ENCODE measurements at regions not wholly inside any gene's neighbourhood (a gene's known extent, or its start where the extent isn't known, plus 50 kb on each side); places are given as distances from the start of the nearest gene placed in this dataset.
"Not testable (repeated sequence)": the region's sequence is repeated elsewhere in the genome, so short reads cannot be mapped to it uniquely, and the experiment has no call there.

- Histone ChIP-seq H3K4me1 (ENCODE audit: control extremely low read depth in 1 of 4, control insufficient read depth in 4 of 4, insufficient read depth in 4 of 4, low read length in 3 of 4) (peaks cover 3 to 20% (median 16%) of the 10 kb centered on the region in 4 experiments), H3K27me3 (replicated peaks in 2 of 5; ENCODE audit: control insufficient read depth in 4 of 5, insufficient read depth in 5 of 5, low read length in 4 of 5) (no peaks in the 10 kb centered on the region), H3K4me3 (ENCODE audit: control insufficient read depth in 1 of 7, extremely low read depth in 1 of 7, insufficient read depth in 4 of 7, low read depth in 2 of 7, low read length in 6 of 7) (no peak overlapping the region), H3K27ac (ENCODE audit: insufficient read depth in 1 of 2, low read depth in 1 of 2, low read length in 2 of 2, poor library complexity in 1 of 2, severe bottlenecking in 2 of 2) (no peak overlapping the region), H3K36me3 (ENCODE audit: control insufficient read depth in 4 of 4, insufficient read depth in 4 of 4, low read length in 3 of 4) (no peaks in the 10 kb centered on the region), H3K9me3 (ENCODE audit: control extremely low read depth in 1 of 5, control insufficient read depth in 4 of 5, insufficient read depth in 2 of 5, low read depth in 1 of 5, low read length in 4 of 5) (no peaks in the 10 kb centered on the region)
- CTCF ChIA-PET: no interaction called here
- POLR2A ChIA-PET: no interaction called here
- DNase-seq: peak in 1 of 3 donors; percentile 8
- WGBS (ENCODE audit: insufficient coverage): 87% methylated on average over 5 of the region's 5 CpGs
Observed at GRCh38 chr16:58885528-58886170, 151.5 kb upstream of the GOT2 start.

GRCh38 chr16:58884141-58884540, 150.0 kb upstream of the GOT2 start:
- no peak for DNase-seq
- POLR2A ChIA-PET: no interaction called here
- Histone ChIP-seq H3K4me3 (ENCODE audit: control insufficient read depth in 1 of 7, extremely low read depth in 1 of 7, insufficient read depth in 4 of 7, low read depth in 2 of 7, low read length in 6 of 7) (no peak overlapping the region), H3K36me3 (ENCODE audit: control insufficient read depth in 4 of 4, insufficient read depth in 4 of 4, low read length in 3 of 4) (no peaks in the 10 kb centered on the region), H3K4me1 (ENCODE audit: control extremely low read depth in 1 of 4, control insufficient read depth in 4 of 4, insufficient read depth in 4 of 4, low read length in 3 of 4) (peaks cover 3 to 20% (median 16%) of the 10 kb centered on the region in 4 experiments), H3K9me3 (ENCODE audit: control extremely low read depth in 1 of 5, control insufficient read depth in 4 of 5, insufficient read depth in 2 of 5, low read depth in 1 of 5, low read length in 4 of 5) (peaks cover 0 to 4% (median under 1%) of the 10 kb centered on the region in 5 experiments), H3K27me3 (replicated peaks in 2 of 5; ENCODE audit: control insufficient read depth in 4 of 5, insufficient read depth in 5 of 5, low read length in 4 of 5) (no peaks in the 10 kb centered on the region), H3K27ac (ENCODE audit: insufficient read depth in 1 of 2, low read depth in 1 of 2, low read length in 2 of 2, poor library complexity in 1 of 2, severe bottlenecking in 2 of 2) (no peak overlapping the region)
- CTCF ChIA-PET: no interaction called here

DNA sequence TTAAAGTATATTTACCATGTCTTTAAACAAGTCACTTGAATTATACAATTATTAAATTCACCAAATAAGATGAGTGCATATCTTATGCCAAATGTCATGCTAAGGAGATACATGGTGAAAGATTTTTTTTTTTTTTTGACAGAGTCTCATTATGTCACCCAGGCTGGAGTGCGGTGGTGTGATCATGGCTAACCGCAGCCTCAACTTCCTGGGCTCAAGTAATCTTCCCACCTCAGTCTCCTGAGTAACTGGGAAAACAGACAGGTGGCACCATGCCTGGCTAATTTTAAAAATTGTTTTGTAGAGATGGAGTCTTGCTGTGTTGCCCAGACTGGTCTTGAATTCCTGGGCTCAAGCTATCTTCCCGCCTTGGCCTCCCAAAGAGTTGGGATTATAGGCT, 149.0 kb upstream of the GOT2 start:
- H3K4me1 ChIP-seq (ENCODE audit: control extremely low read depth in 1 of 4, control insufficient read depth in 4 of 4, insufficient read depth in 4 of 4, low read length in 3 of 4): peaks cover 3 to 20% (median 16%) of the 10 kb centered on the region in 4 experiments
- H3K4me3 ChIP-seq (ENCODE audit: control insufficient read depth in 1 of 7, extremely low read depth in 1 of 7, insufficient read depth in 4 of 7, low read depth in 2 of 7, low read length in 6 of 7): no peak overlapping the region
- ChIA-PET CTCF (no interaction called here), POLR2A (no interaction called here)
- H3K36me3 ChIP-seq (ENCODE audit: control insufficient read depth in 4 of 4, insufficient read depth in 4 of 4, low read length in 3 of 4): no peaks in the 10 kb centered on the region
- no peak overlapping the region for H3K27ac ChIP-seq (ENCODE audit: insufficient read depth in 1 of 2, low read depth in 1 of 2, low read length in 2 of 2, poor library complexity in 1 of 2, severe bottlenecking in 2 of 2)
- WGBS (ENCODE audit: insufficient coverage): 100% methylated on average over 2 of the region's 3 CpGs
- H3K9me3 ChIP-seq (ENCODE audit: control extremely low read depth in 1 of 5, control insufficient read depth in 4 of 5, insufficient read depth in 2 of 5, low read depth in 1 of 5, low read length in 4 of 5): peaks cover 0 to 12% (median 4%) of the 10 kb centered on the region in 5 experiments
- no peak for DNase-seq
- no peaks in the 10 kb centered on the region for H3K27me3 ChIP-seq (replicated peaks in 2 of 5; ENCODE audit: control insufficient read depth in 4 of 5, insufficient read depth in 5 of 5, low read length in 4 of 5)

GRCh38 chr16:58882292-58882691, 148.2 kb upstream of the GOT2 start:
- WGBS (ENCODE audit: insufficient coverage): 50% methylated on average over 1 of the region's 5 CpGs
- no peaks in the 10 kb centered on the region for H3K36me3 ChIP-seq (ENCODE audit: control insufficient read depth in 4 of 4, insufficient read depth in 4 of 4, low read length in 3 of 4)

GRCh38 chr16:58878641-58879040, 144.5 kb upstream of the GOT2 start:
- Histone ChIP-seq H3K9me3 (ENCODE audit: control extremely low read depth in 1 of 5, control insufficient read depth in 4 of 5, insufficient read depth in 2 of 5, low read depth in 1 of 5, low read length in 4 of 5) (peaks cover 0 to 16% (median 5%) of the 10 kb centered on the region in 5 experiments), H3K4me1 (ENCODE audit: control extremely low read depth in 1 of 4, control insufficient read depth in 4 of 4, insufficient read depth in 4 of 4, low read length in 3 of 4) (peaks cover 3 to 20% (median 16%) of the 10 kb centered on the region in 4 experiments)
- WGBS (ENCODE audit: insufficient coverage): 97% methylated on average over 11 of the region's 11 CpGs
- H3K36me3 ChIP-seq (ENCODE audit: control insufficient read depth in 4 of 4, insufficient read depth in 4 of 4, low read length in 3 of 4); H3K4me3 ChIP-seq (ENCODE audit: control insufficient read depth in 1 of 7, extremely low read depth in 1 of 7, insufficient read depth in 4 of 7, low read depth in 2 of 7, low read length in 6 of 7); H3K27me3 ChIP-seq (replicated peaks in 2 of 5; ENCODE audit: control insufficient read depth in 4 of 5, insufficient read depth in 5 of 5, low read length in 4 of 5); POLR2A ChIA-PET; H3K27ac ChIP-seq (ENCODE audit: insufficient read depth in 1 of 2, low read depth in 1 of 2, low read length in 2 of 2, poor library complexity in 1 of 2, severe bottlenecking in 2 of 2); DNase-seq: not testable (repeated sequence)
- CTCF ChIA-PET: interaction anchor here (1.1 kb wide), 1 partner anchor 35 kb away, joined by 3 read pairs; no protein-coding TSS in a partner anchor

More at GRCh38 chr16:58882292-58882691, 148.2 kb upstream of the GOT2 start:
- H3K9me3 ChIP-seq (ENCODE audit: control extremely low read depth in 1 of 5, control insufficient read depth in 4 of 5, insufficient read depth in 2 of 5, low read depth in 1 of 5, low read length in 4 of 5): peaks cover 0 to 16% (median 5%) of the 10 kb centered on the region in 5 experiments
- peak; percentile 74 to 93 (median 91) for DNase-seq
- peak overlapping the region in 5 of 7 experiments; percentile 13 to 70 (median 48) for H3K4me3 ChIP-seq (ENCODE audit: control insufficient read depth in 1 of 7, extremely low read depth in 1 of 7, insufficient read depth in 4 of 7, low read depth in 2 of 7, low read length in 6 of 7)
- H3K27me3 ChIP-seq (replicated peaks in 2 of 5; ENCODE audit: control insufficient read depth in 4 of 5, insufficient read depth in 5 of 5, low read length in 4 of 5): no peaks in the 10 kb centered on the region
- peaks cover 3 to 20% (median 16%) of the 10 kb centered on the region in 4 experiments for H3K4me1 ChIP-seq (ENCODE audit: control extremely low read depth in 1 of 4, control insufficient read depth in 4 of 4, insufficient read depth in 4 of 4, low read length in 3 of 4)
- CTCF ChIA-PET: no interaction called here
- peak overlapping the region; percentile 59 to 83 for H3K27ac ChIP-seq (ENCODE audit: insufficient read depth in 1 of 2, low read depth in 1 of 2, low read length in 2 of 2, poor library complexity in 1 of 2, severe bottlenecking in 2 of 2)
- POLR2A ChIA-PET: no interaction called here

DNA sequence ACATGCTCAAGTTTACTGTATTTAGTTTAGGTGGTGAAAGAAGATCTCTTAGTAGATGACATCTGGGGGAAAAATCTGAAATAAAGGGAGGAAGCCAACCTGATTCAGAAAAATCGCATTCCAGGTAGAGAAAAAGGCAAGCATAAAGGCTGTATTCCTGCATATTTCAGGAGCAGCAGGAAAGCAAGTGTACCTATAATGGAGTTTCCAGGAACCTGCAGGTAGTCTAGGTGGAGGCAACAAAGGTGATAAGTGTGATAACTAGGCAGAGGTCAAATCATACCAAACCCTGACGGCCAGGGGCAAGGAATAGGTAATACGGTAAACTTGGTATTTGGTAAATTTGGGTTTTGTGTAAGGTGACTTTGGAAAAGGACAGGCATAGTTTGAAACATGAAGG, 132.8 kb upstream of the GOT2 start:
- POLR2A ChIA-PET: no interaction called here
- no peaks in the 10 kb centered on the region for H3K36me3 ChIP-seq (ENCODE audit: control insufficient read depth in 4 of 4, insufficient read depth in 4 of 4, low read length in 3 of 4)
- no peak overlapping the region for H3K27ac ChIP-seq (ENCODE audit: insufficient read depth in 1 of 2, low read depth in 1 of 2, low read length in 2 of 2, poor library complexity in 1 of 2, severe bottlenecking in 2 of 2)
- no peak for DNase-seq
- H3K4me1 ChIP-seq (ENCODE audit: control extremely low read depth in 1 of 4, control insufficient read depth in 4 of 4, insufficient read depth in 4 of 4, low read length in 3 of 4): peaks cover 0 to 9% (median 0%) of the 10 kb centered on the region in 4 experiments
- 100% methylated on average over 3 of the region's 3 CpGs for WGBS (ENCODE audit: insufficient coverage)
- H3K9me3 ChIP-seq (ENCODE audit: control extremely low read depth in 1 of 5, control insufficient read depth in 4 of 5, insufficient read depth in 2 of 5, low read depth in 1 of 5, low read length in 4 of 5): no peaks in the 10 kb centered on the region
- no peak overlapping the region for H3K4me3 ChIP-seq (ENCODE audit: control insufficient read depth in 1 of 7, extremely low read depth in 1 of 7, insufficient read depth in 4 of 7, low read depth in 2 of 7, low read length in 6 of 7)
- CTCF ChIA-PET: no interaction called here
- H3K27me3 ChIP-seq (replicated peaks in 2 of 5; ENCODE audit: control insufficient read depth in 4 of 5, insufficient read depth in 5 of 5, low read length in 4 of 5): no peaks in the 10 kb centered on the region

DNA sequence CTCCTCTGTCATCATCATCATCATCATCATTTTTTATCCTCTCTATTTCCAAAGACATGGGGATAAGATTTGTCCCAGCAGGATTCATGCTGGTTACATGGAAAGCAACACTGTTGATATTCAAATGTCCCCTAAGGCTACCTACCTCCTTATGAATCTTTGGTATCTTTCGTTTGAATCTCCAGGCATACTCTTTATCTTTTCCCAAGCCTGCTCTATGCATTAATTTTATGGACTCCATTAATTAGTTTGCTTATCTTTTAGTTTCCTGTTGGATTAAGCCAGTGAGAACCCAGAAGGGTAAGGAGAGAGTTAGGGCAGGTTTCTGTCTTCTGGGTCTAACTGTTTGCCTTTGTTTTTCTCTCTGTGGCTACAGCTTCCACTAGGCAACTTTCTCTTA, 129.6 kb upstream of the GOT2 start:
- no peak overlapping the region for H3K27ac ChIP-seq (ENCODE audit: insufficient read depth in 1 of 2, low read depth in 1 of 2, low read length in 2 of 2, poor library complexity in 1 of 2, severe bottlenecking in 2 of 2)
- WGBS (ENCODE audit: insufficient coverage): no CpG with 5 or more reads among the region's 1 CpG

More for the DNA sequence above, 129.6 kb upstream of the GOT2 start:
- DNase-seq: no peak
- H3K27me3 ChIP-seq (replicated peaks in 2 of 5; ENCODE audit: control insufficient read depth in 4 of 5, insufficient read depth in 5 of 5, low read length in 4 of 5): no peaks in the 10 kb centered on the region
- peaks cover 7 to 32% (median 18%) of the 10 kb centered on the region in 4 experiments for H3K4me1 ChIP-seq (ENCODE audit: control extremely low read depth in 1 of 4, control insufficient read depth in 4 of 4, insufficient read depth in 4 of 4, low read length in 3 of 4)
- ChIA-PET POLR2A (no interaction called here), CTCF (interaction anchor here (0.6 to 0.8 kb wide), 2 partner anchors 20 to 176 kb away, joined by 3 read pairs; no protein-coding TSS in a partner anchor)
- no peaks in the 10 kb centered on the region for H3K9me3 ChIP-seq (ENCODE audit: control extremely low read depth in 1 of 5, control insufficient read depth in 4 of 5, insufficient read depth in 2 of 5, low read depth in 1 of 5, low read length in 4 of 5)
- H3K36me3 ChIP-seq (ENCODE audit: control insufficient read depth in 4 of 4, insufficient read depth in 4 of 4, low read length in 3 of 4): no peaks in the 10 kb centered on the region
- H3K4me3 ChIP-seq (ENCODE audit: control insufficient read depth in 1 of 7, extremely low read depth in 1 of 7, insufficient read depth in 4 of 7, low read depth in 2 of 7, low read length in 6 of 7): no peak overlapping the region

Measured in common myeloid progenitor, CD34-positive (primary cell).